CD14-positive monocyte (primary cell): ENCODE measurements at regions not wholly inside any gene's neighbourhood (a gene's known extent, or its start where the extent isn't known, plus 50 kb on each side); places are given as distances from the start of the nearest gene placed in this dataset.
A peak's percentile ranks its signal among the peaks of the same experiment; 100 is the strongest.

ENCODE experiments used
- DNase-seq, 3 donors: peaks; one replicate each; pipeline ENCODE4 v3.0.0-alpha.2; 2011 to 2022
- H2AFZ ChIP-seq: 2 replicates; pipeline ENCODE4 v1.6.0; 2012; ENCODE audit warnings: mild to moderate bottlenecking, low read depth, low read length, inconsistent platforms; ENCODE audit not compliant: insufficient read depth, poor library complexity, severe bottlenecking
- H3K27ac ChIP-seq, 2 donors: 1 replicate in 1 of 2; 2 replicates in 1 of 2; pipeline ENCODE4 v1.5.1; 2012 to 2013; ENCODE audit warnings: low read length in 2 of 2, control low read depth in 1 of 2, inconsistent platforms in 1 of 2, low read depth in 1 of 2, mild to moderate bottlenecking in 1 of 2
- H3K27me3 ChIP-seq, 2 donors: one replicate each; pipeline versions ENCODE4 v1.6.0 to v1.6.1; 2011 to 2013; ENCODE audit warnings: low read length in 2 of 2; ENCODE audit not compliant: control insufficient read depth in 2 of 2, insufficient read depth in 2 of 2
- H3K36me3 ChIP-seq, 2 donors: replicated peaks in 1 of 2; 1 replicate in 1 of 2; 2 replicates in 1 of 2; pipeline versions ENCODE4 v1.5.1 to v1.6.1; 2012 to 2013; ENCODE audit warnings: low read length in 2 of 2, control low read depth in 1 of 2, inconsistent platforms in 1 of 2, mild to moderate bottlenecking in 1 of 2; ENCODE audit not compliant: insufficient read depth in 2 of 2, control insufficient read depth in 1 of 2
- H3K4me1 ChIP-seq, 2 donors: 1 replicate in 1 of 2; 2 replicates in 1 of 2; pipeline versions ENCODE4 v1.5.1 to v1.6.1; 2012 to 2013; ENCODE audit warnings: low read length in 2 of 2, control low read depth in 1 of 2, inconsistent platforms in 1 of 2, mild to moderate bottlenecking in 1 of 2, moderate library complexity in 1 of 2; ENCODE audit not compliant: insufficient read depth in 2 of 2, control insufficient read depth in 1 of 2
- H3K4me2 ChIP-seq: replicated peaks from 2 replicates; pipeline ENCODE3; 2012; ENCODE audit warnings: low read length, moderate library complexity, mild to moderate bottlenecking; ENCODE audit not compliant: poor library complexity, severe bottlenecking; ENCODE audit errors: extremely low read depth
- H3K4me3 ChIP-seq, 3 experiments: fragments of 200-600 bp in 1 of 3; sonication (generic) in 1 of 3; replicated peaks in 1 of 3; 1 replicate in 2 of 3; 2 replicates in 1 of 3; pipeline ENCODE4 v1.5.1; 2011 to 2013; ENCODE audit warnings: low read length in 3 of 3, mild to moderate bottlenecking in 3 of 3, control low read depth in 2 of 3, low read depth in 2 of 3, inconsistent platforms in 1 of 3, moderate library complexity in 1 of 3
- H3K79me2 ChIP-seq: 2 replicates; pipeline ENCODE4 v1.6.0; 2012; ENCODE audit warnings: mild to moderate bottlenecking, control low read depth, inconsistent platforms, low read length, moderate library complexity; ENCODE audit not compliant: insufficient read depth
- H3K9ac ChIP-seq: 2 replicates; pipeline ENCODE4 v1.6.0; 2017; ENCODE audit warnings: low read length, mild to moderate bottlenecking; ENCODE audit not compliant: insufficient read depth, poor library complexity, severe bottlenecking
- H3K9me3 ChIP-seq, 2 donors: replicated peaks in 1 of 2; 1 replicate in 1 of 2; 2 replicates in 1 of 2; pipeline versions ENCODE4 v1.5.1 to v1.6.1; 2012 to 2013; ENCODE audit warnings: low read length in 2 of 2, control low read depth in 1 of 2; ENCODE audit not compliant: control insufficient read depth in 1 of 2, insufficient read depth in 1 of 2
- H4K20me1 ChIP-seq: 2 replicates; pipeline ENCODE4 v1.6.0; 2012; ENCODE audit warnings: mild to moderate bottlenecking, low read length, control low read depth, moderate library complexity; ENCODE audit not compliant: insufficient read depth
- H3K27ac Mint-ChIP-seq, 7 donors: one replicate each; pipeline ENCODE4 v1.8.0; 2020; ENCODE audit warnings: mild to moderate bottlenecking in 7 of 7, mixed read lengths in 7 of 7, moderate library complexity in 6 of 7, inconsistent platforms in 2 of 7
- H3K27me3 Mint-ChIP-seq, 3 donors: one replicate each; pipeline ENCODE4 v1.8.0; 2021 to 2022; ENCODE audit warnings: low read depth in 3 of 3, mild to moderate bottlenecking in 3 of 3, mixed read lengths in 3 of 3, moderate library complexity in 3 of 3, inconsistent platforms in 1 of 3
- H3K36me3 Mint-ChIP-seq, 2 donors: one replicate each; pipeline ENCODE4 v1.8.0; 2020; ENCODE audit warnings: mixed read lengths in 2 of 2, inconsistent platforms in 1 of 2, mild to moderate bottlenecking in 1 of 2
- H3K4me1 Mint-ChIP-seq: one replicate; pipeline ENCODE4 v1.8.0; 2020; ENCODE audit warnings: mild to moderate bottlenecking, mixed read lengths
- H3K4me3 Mint-ChIP-seq, 2 donors: one replicate each; pipeline ENCODE4 v1.8.0; 2020; ENCODE audit warnings: mild to moderate bottlenecking in 2 of 2, mixed read lengths in 2 of 2, moderate library complexity in 1 of 2
- H3K9me3 Mint-ChIP-seq, 7 donors: one replicate each; pipeline ENCODE4 v1.8.0; 2020 to 2022; ENCODE audit warnings: mixed read lengths in 7 of 7, mild to moderate bottlenecking in 6 of 7, moderate library complexity in 6 of 7, inconsistent platforms in 2 of 7
- WGBS: methylation state at CpG from one replicate; pipeline ENCODE4 v1.1.5; 2013; ENCODE audit warnings: missing lambda C conversion rate; ENCODE audit not compliant: insufficient coverage; 5-methylcytosine and 5-hydroxymethylcytosine counted together
- intact Hi-C, 2 donors: fragments of 100-400 bp; cut with micrococcal nuclease; formaldehyde crosslinking; loops; one replicate each; pipeline versions ENCODE4 v1.15.0 to v1.15.1; 2023
- TF ChIP-seq, protein P1 (sequence below): fragments of 200-600 bp; IDR thresholded peaks from one replicate; pipeline ENCODE4 v1.8.0; 2022; ENCODE audit warnings: antibody characterized with exemption, mild to moderate bottlenecking

DNA sequence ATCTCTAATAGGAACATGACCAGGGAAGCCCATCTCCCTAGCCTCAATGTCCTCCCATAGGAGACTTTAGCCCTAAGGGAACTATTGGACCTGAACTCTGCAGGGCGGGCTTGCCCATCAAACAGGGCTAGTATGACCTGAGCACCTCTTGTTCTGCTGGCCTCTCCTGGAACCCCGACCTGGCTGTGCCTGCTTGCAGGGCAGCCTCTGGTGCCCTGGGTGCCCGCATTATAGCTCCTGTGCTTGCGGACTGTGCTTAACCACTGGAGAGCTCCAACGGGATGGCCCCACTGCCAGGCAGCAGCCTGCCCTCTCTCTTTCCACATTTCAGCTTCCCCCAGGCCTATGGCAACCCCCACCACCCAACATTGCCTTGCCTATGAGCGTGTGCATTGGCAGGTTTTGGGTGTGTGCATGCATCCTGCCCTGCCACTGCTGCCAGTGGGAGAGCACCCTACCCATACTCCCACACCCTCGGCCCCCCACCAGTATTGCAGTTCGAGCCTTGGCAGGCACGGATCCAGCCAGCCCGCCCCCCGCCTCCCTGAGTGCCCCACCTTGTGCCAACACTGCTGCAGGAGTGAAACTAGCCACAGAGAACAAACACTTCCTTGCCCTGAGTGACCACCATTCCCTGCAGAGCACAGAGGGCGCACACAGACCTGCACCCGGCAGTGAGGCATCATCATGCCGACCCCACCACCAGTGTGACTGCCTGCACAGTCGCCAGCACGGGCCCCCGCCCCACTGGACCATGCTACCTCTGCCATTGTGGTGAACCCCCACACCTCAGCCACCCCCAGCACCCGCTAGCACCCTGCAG, 1123.8 kb upstream of the CDH6 start:
- Histone ChIP-seq H3K79me2 (no peaks in the 10 kb centered on the region), H2AFZ (no peak overlapping the region), H3K9ac (no peak overlapping the region), H3K36me3 (no peaks in the 10 kb centered on the region), H3K9me3 (peaks cover 13 to 16% of the 10 kb centered on the region in 2 donors), H3K4me3 (no peak overlapping the region), H3K4me2 (no peak overlapping the region), H3K4me1 (no peaks in the 10 kb centered on the region), H4K20me1 (no peaks in the 10 kb centered on the region), H3K27ac (no peak overlapping the region), H3K27me3 (no peaks in the 10 kb centered on the region)
- 87% methylated on average over 17 of the region's 18 CpGs for WGBS
- Mint-ChIP-seq H3K36me3 (no peaks in the 10 kb centered on the region), H3K9me3 (peaks cover 6 to 35% (median 10%) of the 10 kb centered on the region in 7 donors), H3K27me3 (peaks cover 0 to 2% (median 0%) of the 10 kb centered on the region in 3 donors), H3K27ac (peak overlapping the region in 1 of 7 donors; percentile 53), H3K4me1 (no peaks in the 10 kb centered on the region), H3K4me3 (no peak overlapping the region)
- no peak for DNase-seq
- TF ChIP-seq, protein P1, sequence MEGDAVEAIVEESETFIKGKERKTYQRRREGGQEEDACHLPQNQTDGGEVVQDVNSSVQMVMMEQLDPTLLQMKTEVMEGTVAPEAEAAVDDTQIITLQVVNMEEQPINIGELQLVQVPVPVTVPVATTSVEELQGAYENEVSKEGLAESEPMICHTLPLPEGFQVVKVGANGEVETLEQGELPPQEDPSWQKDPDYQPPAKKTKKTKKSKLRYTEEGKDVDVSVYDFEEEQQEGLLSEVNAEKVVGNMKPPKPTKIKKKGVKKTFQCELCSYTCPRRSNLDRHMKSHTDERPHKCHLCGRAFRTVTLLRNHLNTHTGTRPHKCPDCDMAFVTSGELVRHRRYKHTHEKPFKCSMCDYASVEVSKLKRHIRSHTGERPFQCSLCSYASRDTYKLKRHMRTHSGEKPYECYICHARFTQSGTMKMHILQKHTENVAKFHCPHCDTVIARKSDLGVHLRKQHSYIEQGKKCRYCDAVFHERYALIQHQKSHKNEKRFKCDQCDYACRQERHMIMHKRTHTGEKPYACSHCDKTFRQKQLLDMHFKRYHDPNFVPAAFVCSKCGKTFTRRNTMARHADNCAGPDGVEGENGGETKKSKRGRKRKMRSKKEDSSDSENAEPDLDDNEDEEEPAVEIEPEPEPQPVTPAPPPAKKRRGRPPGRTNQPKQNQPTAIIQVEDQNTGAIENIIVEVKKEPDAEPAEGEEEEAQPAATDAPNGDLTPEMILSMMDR = no peak
- intact Hi-C loops = no loop called here

DNA sequence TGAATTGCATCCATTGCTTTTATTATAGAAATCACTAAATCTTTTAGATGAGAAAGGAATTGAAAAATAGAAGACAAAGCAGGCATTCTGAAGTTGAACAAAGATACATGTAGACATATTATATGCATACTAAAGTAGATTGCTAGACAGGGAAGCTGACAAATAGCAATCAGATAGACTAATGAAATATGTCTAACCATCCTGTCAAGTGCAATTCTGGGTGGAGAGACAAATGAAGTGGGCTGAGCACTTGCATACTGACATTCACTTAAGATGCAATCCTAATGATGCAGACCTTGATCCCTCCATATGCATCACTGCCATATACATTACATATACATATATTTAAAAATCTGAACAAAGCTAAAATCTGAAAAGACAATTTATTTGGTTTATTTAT, 1130.0 kb upstream of the CDH6 start:
- no peak overlapping the region for H3K4me2 ChIP-seq
- H3K36me3 ChIP-seq = no peaks in the 10 kb centered on the region
- no peak overlapping the region for H3K27ac Mint-ChIP-seq

More for the DNA sequence above, 1130.0 kb upstream of the CDH6 start:
- no peak overlapping the region for H3K4me3 ChIP-seq
- no peak overlapping the region for H3K9ac ChIP-seq
- H3K4me3 Mint-ChIP-seq = no peak overlapping the region
- H3K9me3 Mint-ChIP-seq = peaks cover 0 to 6% (median 0%) of the 10 kb centered on the region in 7 donors
- peaks cover 0 to 2% (median 0%) of the 10 kb centered on the region in 3 donors for H3K27me3 Mint-ChIP-seq
- H3K9me3 ChIP-seq = no peaks in the 10 kb centered on the region
- no peaks in the 10 kb centered on the region for H3K36me3 Mint-ChIP-seq
- H4K20me1 ChIP-seq = no peaks in the 10 kb centered on the region
- H2AFZ ChIP-seq = no peak overlapping the region
- TF ChIP-seq, protein P1 = no peak
- intact Hi-C loops = no loop called here
- no peaks in the 10 kb centered on the region for H3K79me2 ChIP-seq
- no peaks in the 10 kb centered on the region for H3K27me3 ChIP-seq
- DNase-seq = no peak
- H3K4me1 Mint-ChIP-seq = no peaks in the 10 kb centered on the region
- no peaks in the 10 kb centered on the region for H3K4me1 ChIP-seq
- H3K27ac ChIP-seq = no peak overlapping the region
